ENCODE measurements at regions not wholly inside any gene's neighbourhood (a gene's known extent, or its start where the extent isn't known, plus 50 kb on each side); places are given as distances from the start of the nearest gene placed in this dataset.

DNA sequence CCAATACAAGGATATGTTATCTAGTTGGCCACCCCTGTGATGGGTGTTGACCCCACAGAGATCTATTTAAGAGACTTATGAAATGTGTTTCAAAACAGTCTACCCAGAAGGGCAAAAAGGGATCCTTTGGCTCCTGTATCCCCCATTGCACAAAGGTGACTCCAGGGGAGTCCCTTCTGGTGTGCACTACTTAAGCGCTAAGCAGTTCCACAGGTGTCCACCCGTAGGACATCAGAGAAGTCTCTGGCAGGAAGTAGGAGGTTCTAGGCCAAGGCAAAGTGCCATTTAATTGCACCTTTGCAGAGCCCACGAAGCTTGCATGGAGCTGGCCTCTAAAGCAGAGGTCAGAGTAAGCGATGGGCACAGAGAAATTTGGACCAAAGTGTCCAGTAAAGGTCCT, 147.7 kb downstream of the MRPL14 start:
- TF ChIP-seq, protein P1, sequence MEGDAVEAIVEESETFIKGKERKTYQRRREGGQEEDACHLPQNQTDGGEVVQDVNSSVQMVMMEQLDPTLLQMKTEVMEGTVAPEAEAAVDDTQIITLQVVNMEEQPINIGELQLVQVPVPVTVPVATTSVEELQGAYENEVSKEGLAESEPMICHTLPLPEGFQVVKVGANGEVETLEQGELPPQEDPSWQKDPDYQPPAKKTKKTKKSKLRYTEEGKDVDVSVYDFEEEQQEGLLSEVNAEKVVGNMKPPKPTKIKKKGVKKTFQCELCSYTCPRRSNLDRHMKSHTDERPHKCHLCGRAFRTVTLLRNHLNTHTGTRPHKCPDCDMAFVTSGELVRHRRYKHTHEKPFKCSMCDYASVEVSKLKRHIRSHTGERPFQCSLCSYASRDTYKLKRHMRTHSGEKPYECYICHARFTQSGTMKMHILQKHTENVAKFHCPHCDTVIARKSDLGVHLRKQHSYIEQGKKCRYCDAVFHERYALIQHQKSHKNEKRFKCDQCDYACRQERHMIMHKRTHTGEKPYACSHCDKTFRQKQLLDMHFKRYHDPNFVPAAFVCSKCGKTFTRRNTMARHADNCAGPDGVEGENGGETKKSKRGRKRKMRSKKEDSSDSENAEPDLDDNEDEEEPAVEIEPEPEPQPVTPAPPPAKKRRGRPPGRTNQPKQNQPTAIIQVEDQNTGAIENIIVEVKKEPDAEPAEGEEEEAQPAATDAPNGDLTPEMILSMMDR (IDR thresholded peaks at IDR 0.05): no peak

DNA sequence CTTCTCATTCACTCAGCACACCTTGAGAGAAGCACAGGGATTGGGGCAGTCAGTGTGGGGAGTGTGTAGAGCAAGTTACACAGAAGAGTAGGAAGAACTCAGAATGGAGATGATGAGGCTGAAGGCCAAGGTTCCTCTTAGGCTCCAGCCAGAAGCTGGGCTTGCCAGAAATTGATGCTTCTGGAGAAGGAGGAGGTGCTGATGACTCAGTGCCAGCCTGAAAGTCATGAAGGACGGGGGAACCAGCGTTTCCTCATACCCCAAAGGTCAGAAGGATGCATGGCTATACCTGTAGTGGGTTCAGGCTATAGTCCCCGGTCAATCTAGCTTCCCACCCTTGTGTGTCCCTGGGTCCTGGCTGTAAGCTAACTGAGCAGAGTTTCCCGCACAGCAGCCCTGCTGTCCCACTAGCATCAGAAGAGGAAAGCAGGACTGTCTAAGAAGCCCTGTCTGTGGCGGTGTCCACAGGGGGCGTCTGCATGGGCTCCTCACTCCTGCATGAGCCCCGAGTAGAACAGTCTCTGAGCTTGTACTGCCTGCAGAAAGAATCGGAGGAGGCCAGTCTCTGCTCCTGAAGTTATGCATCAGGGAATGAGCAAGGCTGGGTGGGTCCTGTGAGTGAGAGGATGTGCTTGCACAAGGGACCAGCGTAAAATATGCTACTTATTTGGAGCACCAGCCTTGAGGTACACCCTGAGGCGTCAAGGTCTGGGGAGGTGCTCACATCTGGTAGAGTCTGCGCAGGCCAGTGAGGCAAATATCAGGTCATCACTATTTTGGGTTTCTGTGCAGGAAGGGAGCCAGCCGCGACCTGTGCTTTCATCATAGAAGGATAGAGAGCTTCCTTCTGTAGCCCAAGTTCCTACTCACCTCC, 148.5 kb downstream of the MRPL14 start:
- TF ChIP-seq, protein P1 (IDR thresholded peaks at IDR 0.05): no peak

GRCh38 chr6:43977404-43978111, 149.7 kb downstream of the MRPL14 start:
- TF ChIP-seq, protein P1 (IDR thresholded peaks at IDR 0.05): no peak

GRCh38 chr6:43976706-43977403, 150.4 kb downstream of the MRPL14 start:
- TF ChIP-seq, protein P1 (IDR thresholded peaks at IDR 0.05): no peak

DNA sequence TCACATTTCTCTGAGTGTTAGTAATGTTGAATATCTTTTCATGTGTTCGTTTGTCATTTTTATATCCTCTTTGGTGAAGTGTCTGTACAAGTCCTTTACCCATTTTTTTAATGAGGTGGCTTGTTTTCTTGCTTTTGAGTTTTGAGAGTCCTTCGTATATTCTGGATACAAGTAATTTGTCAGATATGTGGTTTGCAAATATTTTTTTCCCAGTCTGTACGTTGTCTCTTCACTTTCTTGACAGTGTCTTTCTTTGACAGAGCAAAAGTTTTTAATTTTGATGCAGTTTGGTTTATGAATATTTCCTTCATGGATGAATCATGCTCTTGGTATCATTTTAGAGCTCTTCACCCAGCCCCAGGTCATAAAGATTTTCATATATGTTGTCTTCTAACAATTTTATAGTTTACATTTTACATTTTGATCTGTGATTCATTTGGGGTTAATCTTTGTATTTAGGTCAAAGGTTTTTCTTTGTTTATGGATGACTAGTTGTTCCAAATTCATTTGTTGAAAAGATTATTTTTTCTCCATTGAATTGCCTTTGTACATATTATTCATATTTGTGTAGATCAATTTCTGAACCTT, 152.5 kb downstream of the MRPL14 start:
- TF ChIP-seq, protein P1 (IDR thresholded peaks at IDR 0.05): no peak

DNA sequence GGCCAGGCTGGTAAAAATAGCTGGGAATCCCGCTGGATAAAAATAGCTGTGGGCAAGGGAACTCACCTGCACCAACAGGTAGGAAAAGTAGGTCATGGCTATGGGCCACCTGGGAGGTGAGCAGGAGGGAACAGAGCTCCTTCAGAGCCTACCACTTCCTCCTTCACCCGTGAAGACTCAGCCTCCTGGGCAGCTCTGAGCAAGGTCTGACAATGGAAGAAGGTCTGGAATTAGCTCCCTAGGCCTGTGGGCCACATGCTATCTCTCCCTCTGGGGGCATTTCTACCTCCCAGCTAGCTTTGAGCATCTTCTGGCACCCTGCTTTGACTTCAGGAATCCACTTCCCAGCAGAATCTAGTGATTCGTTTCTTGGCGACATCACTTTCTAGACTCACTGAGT, 153.9 kb downstream of the MRPL14 start:
- TF ChIP-seq, protein P1 (IDR thresholded peaks at IDR 0.05): no peak

GRCh38 chr6:43972913-43973300, 154.3 kb downstream of the MRPL14 start:
- TF ChIP-seq, protein P1 (IDR thresholded peaks at IDR 0.05): no peak

All from LNCAP (cell line).